ENCODE measurements at regions not wholly inside any gene's neighbourhood (a gene's known extent, or its start where the extent isn't known, plus 50 kb on each side); places are given as distances from the start of the nearest gene placed in this dataset.

DNA sequence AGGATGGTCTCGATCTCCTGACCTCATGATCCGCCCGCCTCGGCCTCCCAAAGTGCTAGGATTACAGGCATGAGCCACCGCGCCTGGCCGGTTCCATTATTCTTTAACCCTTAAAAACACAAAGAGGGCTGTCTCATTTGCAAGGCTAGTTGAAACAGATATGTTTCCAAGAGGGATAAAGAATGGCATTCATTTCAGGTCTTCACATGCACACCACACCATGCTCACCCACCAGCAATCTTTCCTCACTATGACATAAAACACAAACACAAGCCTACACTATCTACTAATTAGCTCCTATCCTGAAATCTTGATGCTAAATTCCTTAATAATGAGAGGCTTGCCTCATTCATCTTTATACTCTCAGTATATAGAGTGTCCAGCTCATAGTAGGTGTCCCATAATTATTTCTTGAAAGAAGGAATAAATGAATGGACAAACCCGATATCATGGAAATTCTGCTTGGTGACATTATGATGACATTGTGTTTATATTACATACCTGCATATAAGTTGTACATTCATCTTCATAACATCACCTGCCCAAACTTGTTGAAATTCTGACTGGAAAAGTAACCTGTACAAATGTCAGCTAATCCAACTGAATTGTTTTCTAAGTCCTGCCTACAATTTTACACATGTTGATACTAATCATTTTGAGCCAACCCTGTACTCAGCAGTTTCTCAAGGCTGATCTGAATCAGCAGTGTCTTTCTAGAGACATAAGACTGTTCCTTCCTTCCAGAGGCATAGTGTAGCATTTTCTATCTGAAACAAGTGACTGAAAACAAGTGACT lies 408.5 kb downstream of the KLHL13 start:
- no peak for DNase-seq (ENCODE audit: low read depth)
- no peak for TF ChIP-seq CTCF (conservative IDR thresholded peaks at IDR 0.05; ENCODE audit: control insufficient read depth, insufficient read depth, low read depth, low read length)
- no peak overlapping the region for H3K4me3 ChIP-seq (ENCODE audit: control insufficient read depth, low read depth, low read length)

DNA sequence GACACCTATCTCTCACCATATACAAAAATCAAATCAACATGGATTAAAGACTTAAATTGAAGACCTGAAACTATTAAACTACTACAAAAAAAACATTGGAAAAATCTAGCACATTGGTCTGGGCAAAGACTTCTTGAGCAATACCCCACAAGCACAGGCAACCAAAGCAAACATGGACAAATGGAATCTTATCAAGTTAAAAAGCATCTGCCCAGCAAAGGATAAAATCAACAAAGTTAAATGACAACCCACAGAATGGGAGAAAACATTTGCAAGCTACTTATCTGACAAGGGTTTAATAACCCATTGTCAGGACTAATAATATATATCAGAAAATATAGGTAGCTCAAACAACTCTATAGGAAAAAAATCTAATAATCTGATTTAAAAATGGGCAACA lies 415.6 kb downstream of the KLHL13 start:
- no peak overlapping the region for H3K4me3 ChIP-seq (ENCODE audit: control insufficient read depth, low read depth, low read length)
- no peak for TF ChIP-seq CTCF (conservative IDR thresholded peaks at IDR 0.05; ENCODE audit: control insufficient read depth, insufficient read depth, low read depth, low read length)
- no peak for DNase-seq (ENCODE audit: low read depth)

DNA sequence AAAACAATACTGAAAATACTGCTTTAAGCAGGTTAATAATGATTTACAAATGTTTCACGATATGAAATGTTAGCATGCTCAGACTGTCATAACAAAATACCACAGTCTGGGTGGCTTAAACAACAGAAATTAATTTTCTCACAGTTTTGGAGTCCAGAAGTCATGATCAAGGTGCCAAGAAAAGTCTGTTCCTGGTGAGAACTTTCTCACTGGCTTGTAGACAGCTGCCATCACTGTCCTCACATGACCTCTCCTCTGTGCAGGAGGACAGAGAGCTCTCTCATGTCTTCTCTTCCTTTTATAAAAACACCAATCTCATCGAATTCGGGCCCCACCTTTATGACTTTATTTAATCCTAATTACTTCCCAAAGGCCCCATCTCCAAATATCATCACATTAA lies 426.7 kb downstream of the KLHL13 start:
- no peak overlapping the region for H3K4me3 ChIP-seq (ENCODE audit: control insufficient read depth, low read depth, low read length)
- DNase-seq (ENCODE audit: low read depth), result no peak

DNA sequence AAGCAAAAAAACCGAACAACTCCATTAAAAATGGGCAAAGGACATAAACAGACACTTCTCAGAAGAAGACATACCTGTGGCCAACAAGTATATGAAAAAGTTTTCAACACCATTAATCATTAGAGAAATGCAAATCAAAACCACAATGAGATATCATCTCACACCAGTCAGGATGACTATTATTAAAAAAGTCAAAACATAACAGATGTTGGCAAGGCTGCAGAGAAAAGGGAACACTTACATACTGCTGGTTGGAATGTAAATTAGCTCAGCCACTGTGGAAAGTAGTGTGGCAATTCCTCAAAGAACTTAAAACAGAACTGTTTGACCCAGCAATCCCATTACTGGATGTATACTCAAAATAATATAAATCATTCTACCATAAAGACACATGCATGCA lies 436.3 kb downstream of the KLHL13 start:
- no peak for TF ChIP-seq CTCF (conservative IDR thresholded peaks at IDR 0.05; ENCODE audit: control insufficient read depth, insufficient read depth, low read depth, low read length)
- no peak overlapping the region for H3K4me3 ChIP-seq (ENCODE audit: control insufficient read depth, low read depth, low read length)
- no peak for DNase-seq (ENCODE audit: low read depth)

More for the DNA sequence above, 426.7 kb downstream of the KLHL13 start:
- no peak for TF ChIP-seq CTCF (conservative IDR thresholded peaks at IDR 0.05; ENCODE audit: control insufficient read depth, insufficient read depth, low read depth, low read length)

GRCh38 chrX:117653396-117653795 lies 463.2 kb downstream of the KLHL13 start:
- DNase-seq (ENCODE audit: low read depth), result no peak
- no peak for TF ChIP-seq CTCF (conservative IDR thresholded peaks at IDR 0.05; ENCODE audit: control insufficient read depth, insufficient read depth, low read depth, low read length)
- H3K4me3 ChIP-seq (ENCODE audit: control insufficient read depth, low read depth, low read length), result no peak overlapping the region

GRCh38 chrX:117645639-117646038 lies 471.0 kb downstream of the KLHL13 start:
- TF ChIP-seq CTCF (conservative IDR thresholded peaks at IDR 0.05; ENCODE audit: control insufficient read depth, insufficient read depth, low read depth, low read length), result no peak
- no peak for DNase-seq (ENCODE audit: low read depth)
- no peak overlapping the region for H3K4me3 ChIP-seq (ENCODE audit: control insufficient read depth, low read depth, low read length)

Data from fibroblast of mammary gland (primary cell).